ENCODE measurements at regions not wholly inside any gene's neighbourhood (a gene's known extent, or its start where the extent isn't known, plus 50 kb on each side); places are given as distances from the start of the nearest gene placed in this dataset.
A peak's percentile ranks its signal among the peaks of the same experiment; 100 is the strongest.

DNA sequence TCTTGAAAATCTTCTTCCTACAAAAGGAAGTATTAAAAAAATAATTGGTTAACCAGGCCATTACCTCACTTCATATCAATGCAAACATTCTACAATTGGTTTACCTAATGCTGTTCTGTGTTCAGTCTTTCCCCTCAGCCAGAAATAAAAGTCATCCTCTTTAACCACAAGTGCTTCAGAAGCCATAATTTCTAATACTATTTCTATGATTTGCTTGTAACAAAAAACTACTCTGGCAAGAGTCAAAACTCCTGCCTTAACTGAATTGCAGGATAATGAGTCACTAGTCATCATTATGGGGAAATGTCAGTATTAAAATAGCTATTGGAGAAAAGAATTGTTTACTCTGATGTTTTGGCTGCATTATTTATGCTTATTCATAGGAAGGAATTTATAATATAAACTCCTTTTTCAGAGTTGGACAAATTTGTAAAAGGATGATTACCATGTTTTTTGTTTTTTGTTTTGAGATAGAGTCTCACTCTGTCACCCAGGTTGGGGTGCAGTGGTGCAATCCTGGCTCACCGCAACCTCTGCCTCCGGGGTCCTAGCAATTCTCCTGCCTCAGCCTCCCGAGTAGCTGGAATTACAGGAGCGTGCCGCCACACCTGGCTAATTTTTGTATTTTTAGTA is 55.5 kb upstream of the ODAD2 start:
- H3K4me2 ChIP-seq (ENCODE audit: extremely low read depth, insufficient read depth, low read length): no peak overlapping the region
- no peak overlapping the region for H3K4me3 ChIP-seq (replicated peaks in 1 of 4; ENCODE audit: control extremely low read depth in 1 of 4, insufficient read depth in 1 of 4, low read depth in 3 of 4, low read length in 4 of 4)

DNA sequence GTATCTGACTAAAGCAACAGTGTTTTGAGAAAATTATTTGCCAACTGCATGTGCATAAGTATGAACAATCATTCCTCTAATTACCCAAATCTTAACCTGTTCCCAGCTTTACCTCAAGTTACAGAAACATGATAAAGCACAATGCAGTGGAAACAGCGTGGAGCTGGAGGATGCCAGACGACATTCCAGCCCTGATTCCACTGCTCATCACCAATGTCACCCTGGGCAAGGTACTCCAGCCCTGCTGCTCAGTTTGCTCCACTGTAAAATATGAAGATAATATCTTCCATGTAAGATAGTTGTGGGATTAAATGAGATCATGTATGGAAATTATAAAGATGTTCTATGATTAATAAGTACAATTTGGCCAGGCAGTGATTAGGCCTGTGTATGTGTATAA is 50.4 kb upstream of the ODAD2 start:
- no peak overlapping the region for H3K4me3 ChIP-seq (replicated peaks in 1 of 4; ENCODE audit: control extremely low read depth in 1 of 4, insufficient read depth in 1 of 4, low read depth in 3 of 4, low read length in 4 of 4)
- no peak overlapping the region for H2AFZ ChIP-seq (ENCODE audit: low read length)
- H3K36me3 ChIP-seq (ENCODE audit: control insufficient read depth, insufficient read depth, low read length): no peaks in the 10 kb centered on the region
- TF ChIP-seq EZH2 (IDR thresholded peaks at IDR 0.05; ENCODE audit: low read length, missing control alignments) (no peak), CTCF (conservative IDR thresholded peaks at IDR 0.05 in 1 of 2, IDR thresholded peaks at IDR 0.05 in 1 of 2; ENCODE audit: low read depth in 1 of 2, low read length in 2 of 2) (no peak)
- no peak overlapping the region for H3K9ac ChIP-seq (ENCODE audit: insufficient read depth, low read length)
- H3K27me3 ChIP-seq (ENCODE audit: control insufficient read depth, insufficient read depth, low read length): no peaks in the 10 kb centered on the region
- H3K4me2 ChIP-seq (ENCODE audit: extremely low read depth, insufficient read depth, low read length): no peak overlapping the region
- H3K4me1 ChIP-seq (ENCODE audit: control insufficient read depth, extremely low read depth, insufficient read depth, low read length): peaks cover 4% of the 10 kb centered on the region
- no peaks in the 10 kb centered on the region for H3K9me3 ChIP-seq (ENCODE audit: control insufficient read depth, insufficient read depth, low read depth, low read length)
- no peaks in the 10 kb centered on the region for H4K20me1 ChIP-seq (ENCODE audit: control insufficient read depth, extremely low read depth, insufficient read depth, low read length)
- no peaks in the 10 kb centered on the region for H3K79me2 ChIP-seq (ENCODE audit: control insufficient read depth, insufficient read depth, low read length)
- no peak overlapping the region for H3K27ac ChIP-seq (ENCODE audit: insufficient read depth, low read length)
- no peak for DNase-seq (ENCODE audit: low read depth in 2 of 2)

More for the DNA sequence above, 55.5 kb upstream of the ODAD2 start:
- Histone ChIP-seq H3K9ac (ENCODE audit: insufficient read depth, low read length) (no peak overlapping the region), H3K79me2 (ENCODE audit: control insufficient read depth, insufficient read depth, low read length) (no peaks in the 10 kb centered on the region), H4K20me1 (ENCODE audit: control insufficient read depth, extremely low read depth, insufficient read depth, low read length) (no peaks in the 10 kb centered on the region), H3K9me3 (ENCODE audit: control insufficient read depth, insufficient read depth, low read depth, low read length) (no peaks in the 10 kb centered on the region), H2AFZ (ENCODE audit: low read length) (no peak overlapping the region), H3K4me1 (ENCODE audit: control insufficient read depth, extremely low read depth, insufficient read depth, low read length) (peaks cover 4% of the 10 kb centered on the region), H3K27me3 (ENCODE audit: control insufficient read depth, insufficient read depth, low read length) (no peaks in the 10 kb centered on the region), H3K27ac (ENCODE audit: insufficient read depth, low read length) (peak overlapping the region; percentile 49), H3K36me3 (ENCODE audit: control insufficient read depth, insufficient read depth, low read length) (no peaks in the 10 kb centered on the region)
- DNase-seq (ENCODE audit: low read depth in 2 of 2): peak; percentile 97 to 98
- TF ChIP-seq EZH2 (IDR thresholded peaks at IDR 0.05; ENCODE audit: low read length, missing control alignments) (no peak), CTCF (conservative IDR thresholded peaks at IDR 0.05 in 1 of 2, IDR thresholded peaks at IDR 0.05 in 1 of 2; ENCODE audit: low read depth in 1 of 2, low read length in 2 of 2) (no peak)
